IMR-90 (cell line): ENCODE measurements at regions not wholly inside any gene's neighbourhood (a gene's known extent, or its start where the extent isn't known, plus 50 kb on each side); places are given as distances from the start of the nearest gene placed in this dataset.

Experiments used
- ATAC-seq: fragments of 200-7000 bp; cut with Tn5 transposase; 2 replicates; pipeline ENCODE4 v1.9.1; 2020; ENCODE audit warnings: low read depth, mild to moderate bottlenecking, moderate library complexity
- BruUV-seq: library from RNA; stranded (reverse); fragments of 400-500 nt; replicated peaks from 2 replicates; lab custom pipeline; 2021; lab: Mats Ljungman, UMichigan
- CTCF ChIA-PET: fragments of 300-600 bp; formaldehyde crosslinking; extraction: SDS; loops from one replicate; lab custom pipeline; 2021; ENCODE audit warnings: antibody characterized with exemption; lab: Yijun Ruan, JAX
- POLR2A ChIA-PET: fragments of 300-600 bp; sonication (Branson Sonifier 250); formaldehyde crosslinking; loops from one replicate; lab custom pipeline; 2022; ENCODE audit warnings: antibody characterized with exemption; ENCODE audit not compliant: unreplicated experiment; lab: Charles Lee
- DNase-seq: peaks from one replicate; pipeline ENCODE4 v3.0.0; 2013
- H2AFZ ChIP-seq: replicated peaks from 2 replicates; pipeline ENCODE3; 2013; ENCODE audit warnings: low read length, mild to moderate bottlenecking; ENCODE audit not compliant: poor library complexity
- H2AK5ac ChIP-seq: 2 replicates; pipeline ENCODE4 v1.6.1; 2013; ENCODE audit warnings: low read depth, low read length, inconsistent platforms
- H2AK9ac ChIP-seq: replicated peaks from 2 replicates; pipeline ENCODE3; 2013; ENCODE audit warnings: mild to moderate bottlenecking, low read depth, low read length, moderate library complexity; ENCODE audit not compliant: poor library complexity
- H2BK120ac ChIP-seq: 2 replicates; pipeline ENCODE4 v1.6.1; 2013; ENCODE audit warnings: low read depth, low read length, inconsistent platforms
- H2BK15ac ChIP-seq: 3 replicates; pipeline ENCODE4 v1.6.1; 2013; ENCODE audit warnings: low read depth, low read length, inconsistent platforms
- H2BK20ac ChIP-seq: 2 replicates; pipeline ENCODE4 v1.6.1; 2013; ENCODE audit warnings: low read depth, mild to moderate bottlenecking, inconsistent platforms, low read length, moderate library complexity
- H2BK5ac ChIP-seq: 2 replicates; pipeline ENCODE4 v1.6.1; 2013; ENCODE audit warnings: mild to moderate bottlenecking, low read depth, low read length, inconsistent platforms; ENCODE audit not compliant: poor library complexity, severe bottlenecking
- H3K14ac ChIP-seq: replicated peaks from 2 replicates; pipeline ENCODE4 v1.6.1; 2013; ENCODE audit warnings: low read depth, low read length, inconsistent platforms
- H3K18ac ChIP-seq: 2 replicates; pipeline ENCODE4 v1.6.1; 2013; ENCODE audit warnings: low read depth, low read length, control low read depth
- H3K23ac ChIP-seq: 2 replicates; pipeline ENCODE4 v1.6.1; 2013; ENCODE audit warnings: low read depth, low read length, inconsistent platforms
- H3K27ac ChIP-seq: 2 replicates; pipeline ENCODE4 v1.5.1; 2013; ENCODE audit warnings: mild to moderate bottlenecking, control low read depth, low read length; ENCODE audit not compliant: insufficient read depth
- H3K27me3 ChIP-seq: 2 replicates; pipeline ENCODE4 v1.6.1; 2013; ENCODE audit warnings: low read length; ENCODE audit not compliant: control insufficient read depth, insufficient read depth
- H3K36me3 ChIP-seq: 2 replicates; pipeline ENCODE4 v1.6.1; 2013; ENCODE audit warnings: low read length, mixed read lengths; ENCODE audit not compliant: control insufficient read depth, insufficient read depth
- H3K4ac ChIP-seq: 2 replicates; pipeline ENCODE4 v1.6.1; 2013; ENCODE audit warnings: low read depth, low read length, inconsistent platforms
- H3K4me1 ChIP-seq: 2 replicates; pipeline ENCODE4 v1.6.1; 2013; ENCODE audit warnings: low read length, mixed read lengths; ENCODE audit not compliant: control insufficient read depth, insufficient read depth
- H3K4me2 ChIP-seq: 2 replicates; pipeline ENCODE4 v1.6.1; 2013; ENCODE audit warnings: low read depth, mild to moderate bottlenecking, control low read depth, low read length, moderate library complexity
- H3K4me3 ChIP-seq: 2 replicates; pipeline ENCODE4 v1.5.1; 2013; ENCODE audit warnings: low read depth, mild to moderate bottlenecking, control low read depth, low read length, moderate library complexity; ENCODE audit not compliant: insufficient read depth
- H3K56ac ChIP-seq: 2 replicates; pipeline ENCODE4 v1.6.1; 2013; ENCODE audit warnings: low read length, inconsistent platforms; ENCODE audit not compliant: insufficient read depth; ENCODE audit errors: extremely low read depth
- H3K79me1 ChIP-seq, 2 experiments: 2 replicates each; pipeline ENCODE4 v1.6.1; 2013; ENCODE audit warnings: low read length in 2 of 2, inconsistent platforms in 1 of 2, low read depth in 1 of 2
- H3K9ac ChIP-seq: 2 replicates; pipeline ENCODE4 v1.6.1; 2013; ENCODE audit warnings: low read depth, low read length, control low read depth
- H3K9me1 ChIP-seq: 2 replicates; pipeline ENCODE4 v1.6.1; 2013; ENCODE audit warnings: low read length, inconsistent platforms; ENCODE audit not compliant: insufficient read depth
- H3K9me3 ChIP-seq: 2 replicates; pipeline ENCODE4 v1.6.1; 2013; ENCODE audit warnings: low read length; ENCODE audit not compliant: control insufficient read depth, insufficient read depth
- H4K20me1 ChIP-seq: 2 replicates; pipeline ENCODE4 v1.6.1; 2013; ENCODE audit warnings: low read length, inconsistent platforms; ENCODE audit not compliant: insufficient read depth
- H4K5ac ChIP-seq: 2 replicates; pipeline ENCODE4 v1.6.1; 2013; ENCODE audit warnings: mild to moderate bottlenecking, low read depth, low read length, control low read depth
- H4K8ac ChIP-seq, 2 experiments: 2 replicates each; pipeline ENCODE4 v1.6.1; 2013; ENCODE audit warnings: low read depth in 2 of 2, low read length in 2 of 2, control low read depth in 1 of 2, inconsistent platforms in 1 of 2
- H4K91ac ChIP-seq: 2 replicates; pipeline ENCODE4 v1.6.1; 2013; ENCODE audit warnings: low read depth, low read length, inconsistent platforms; ENCODE audit not compliant: insufficient read depth
- BHLHE40 ChIP-seq: fragments of 150-350 bp; IDR thresholded peaks from 2 replicates; pipeline ENCODE4 v1.6.1; 2016; ENCODE audit warnings: mild to moderate bottlenecking, low read depth, low read length
- CTCF ChIP-seq: conservative IDR thresholded peaks from 2 replicates; pipeline ENCODE4 v1.5.1; 2012; ENCODE audit warnings: mild to moderate bottlenecking, low read depth, low read length, improper control_type of control experiment
- FOS ChIP-seq: fragments of 150-350 bp; IDR thresholded peaks from 2 replicates; pipeline ENCODE4 v1.6.1; 2016; ENCODE audit warnings: low read depth, low read length
- MAZ ChIP-seq: IDR thresholded peaks from 2 replicates; pipeline ENCODE4 v1.6.1; 2012; ENCODE audit warnings: low read depth, mild to moderate bottlenecking, low read length, improper control_type of control experiment, moderate library complexity, borderline replicate concordance
- SMC3 ChIP-seq: fragments of 150-350 bp; IDR thresholded peaks from 2 replicates; pipeline ENCODE4 v1.6.1; 2016; ENCODE audit warnings: low read depth, mild to moderate bottlenecking, antibody characterized with exemption, low read length, moderate library complexity
- USF2 ChIP-seq: fragments of 150-350 bp; IDR thresholded peaks from 2 replicates; pipeline ENCODE4 v1.6.1; 2017; ENCODE audit warnings: mild to moderate bottlenecking, antibody characterized with exemption, low read length, low read depth
- WGBS, 2 experiments: methylation state at CpG; one replicate each; pipeline versions ENCODE4 v1.1.5 to v1.1.7; 2013; ENCODE audit warnings: missing lambda C conversion rate in 2 of 2; ENCODE audit not compliant: insufficient read length in 1 of 2; ENCODE audit errors: extremely low coverage in 2 of 2; 5-methylcytosine and 5-hydroxymethylcytosine counted together
- dilution Hi-C: fragments of 300-500 bp; cut with HindIII; formaldehyde crosslinking; loops from one replicate; pipeline ENCODE4 v1.14.3; 2018; ENCODE audit warnings: low sequenced_read_pairs; ENCODE audit not compliant: unreplicated experiment
- in situ Hi-C: fragments of 300-500 bp; cut with MboI; formaldehyde crosslinking; loops from 3 replicates; pipeline ENCODE4 v1.14.3; 2019; ENCODE audit warnings: low sequenced_read_pairs, inconsistent platforms, mixed read lengths
- intact Hi-C: fragments of 100-400 bp; cut with micrococcal nuclease; formaldehyde crosslinking; loops from 2 replicates; pipeline ENCODE4 v1.10.0; 2022

- H3K4ac ChIP-seq: no peak overlapping the region
- in situ Hi-C loops (no loop called here), intact Hi-C loops (no loop called here), dilution Hi-C loops (no loop called here)
- H3K14ac ChIP-seq: no peak overlapping the region
- H2BK120ac ChIP-seq: no peak overlapping the region
- H3K79me1 ChIP-seq: no peaks in the 10 kb centered on the region
- TF ChIP-seq USF2 (no peak), SMC3 (no peak), FOS (no peak), MAZ (no peak), CTCF (no peak), BHLHE40 (no peak)
- no peaks in the 10 kb centered on the region for H3K27me3 ChIP-seq
- H2BK20ac ChIP-seq: no peak overlapping the region
- no peaks in the 10 kb centered on the region for H3K9me3 ChIP-seq
- H4K5ac ChIP-seq: no peak overlapping the region
- H2AFZ ChIP-seq: no peak overlapping the region
- no peak overlapping the region for H2AK5ac ChIP-seq
- no TSS peak for BruUV-seq
- ATAC-seq (no peak), DNase-seq (no peak)
- no peak overlapping the region for H3K9ac ChIP-seq
- no peak overlapping the region for H4K91ac ChIP-seq
- no peak overlapping the region for H3K27ac ChIP-seq
- CTCF ChIA-PET: no interaction called here
- H3K23ac ChIP-seq: no peak overlapping the region
- POLR2A ChIA-PET: no interaction called here
- H2BK15ac ChIP-seq: no peak overlapping the region
- H3K18ac ChIP-seq: no peak overlapping the region
- H2AK9ac ChIP-seq: no peak overlapping the region
- H4K20me1 ChIP-seq: no peaks in the 10 kb centered on the region
- H3K4me2 ChIP-seq: no peak overlapping the region
- no peak overlapping the region for H4K8ac ChIP-seq
- WGBS, 2 experiments: no CpG with 5 or more reads among the region's 2 CpGs
- H2BK5ac ChIP-seq: no peak overlapping the region
- no peak overlapping the region for H3K56ac ChIP-seq
- no peaks in the 10 kb centered on the region for H3K9me1 ChIP-seq
- H3K4me3 ChIP-seq: no peak overlapping the region
- H3K36me3 ChIP-seq: no peaks in the 10 kb centered on the region
- no peaks in the 10 kb centered on the region for H3K4me1 ChIP-seq
These were observed 132.1 kb upstream of the ADGRL3 start for GRCh38 chr4:61068060-61068459.
